Glomerular visceral epithelial cell (primary cell): ENCODE measurements at regions not wholly inside any gene's neighbourhood (a gene's known extent, or its start where the extent isn't known, plus 50 kb on each side); places are given as distances from the start of the nearest gene placed in this dataset.

Source experiments
- DNase-seq: peaks from one replicate; pipeline ENCODE4 v3.0.0-alpha.2; 2016; ENCODE audit errors: extremely low spot score

DNA sequence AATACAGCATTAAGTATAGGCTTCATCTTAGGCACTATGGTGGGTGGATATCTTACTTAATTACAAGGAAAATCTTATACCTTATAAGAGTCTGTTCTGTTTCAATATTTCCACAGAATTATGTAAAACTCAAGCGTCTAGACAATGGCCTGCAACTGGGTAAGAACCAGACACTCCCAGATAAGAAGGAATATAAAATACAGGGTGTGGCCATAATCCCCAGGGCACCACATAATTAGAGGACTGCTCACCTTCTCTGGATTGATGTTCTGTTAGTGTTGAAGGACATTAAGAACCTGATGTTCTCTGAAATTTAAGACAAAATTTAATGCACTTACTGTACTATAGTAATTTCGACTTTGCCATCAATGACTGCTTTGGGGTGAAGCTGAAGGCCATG is 198.2 kb upstream of the ARSJ start:
- no peak for DNase-seq

DNA sequence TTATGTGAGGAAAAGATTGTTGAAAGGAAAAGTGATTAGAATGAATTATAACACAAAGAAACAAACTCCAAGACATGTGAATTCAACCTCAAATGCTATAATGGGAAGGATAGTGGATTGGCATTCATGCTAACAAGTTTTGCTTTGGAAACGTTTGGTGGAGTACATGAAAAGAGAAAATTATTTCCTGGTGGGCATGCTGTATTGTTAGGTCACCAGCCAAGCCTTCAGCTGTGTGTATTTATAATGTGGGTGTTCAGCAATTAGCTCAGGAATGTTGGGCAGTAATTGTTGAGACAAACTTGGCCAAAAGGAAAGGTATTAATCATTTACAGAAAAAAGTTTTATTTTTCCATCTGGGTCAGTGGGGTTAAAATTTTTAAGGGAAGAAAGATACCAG is 198.9 kb upstream of the ARSJ start:
- peak; percentile 19 for DNase-seq

DNA sequence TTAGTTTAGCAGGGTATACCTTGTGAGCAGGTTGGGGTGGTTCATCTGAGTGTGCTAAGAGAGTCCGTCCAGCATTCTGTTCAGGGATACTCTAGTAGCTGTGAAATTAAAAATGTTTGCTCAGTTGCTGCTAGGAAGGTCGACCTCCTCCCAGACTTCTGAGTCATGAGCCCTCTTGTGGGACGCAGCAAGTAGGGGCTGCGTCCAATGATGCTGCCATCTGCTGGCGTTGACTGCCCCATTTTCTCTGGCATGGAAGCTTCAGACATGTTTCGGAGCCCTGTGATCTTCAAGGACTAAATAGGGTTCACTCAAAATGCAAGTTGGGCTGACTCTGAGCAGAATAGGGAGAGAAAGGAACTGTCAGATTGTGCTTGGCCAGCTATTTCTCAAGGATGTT is 201.0 kb upstream of the ARSJ start:
- DNase-seq, result peak; percentile 62

DNA sequence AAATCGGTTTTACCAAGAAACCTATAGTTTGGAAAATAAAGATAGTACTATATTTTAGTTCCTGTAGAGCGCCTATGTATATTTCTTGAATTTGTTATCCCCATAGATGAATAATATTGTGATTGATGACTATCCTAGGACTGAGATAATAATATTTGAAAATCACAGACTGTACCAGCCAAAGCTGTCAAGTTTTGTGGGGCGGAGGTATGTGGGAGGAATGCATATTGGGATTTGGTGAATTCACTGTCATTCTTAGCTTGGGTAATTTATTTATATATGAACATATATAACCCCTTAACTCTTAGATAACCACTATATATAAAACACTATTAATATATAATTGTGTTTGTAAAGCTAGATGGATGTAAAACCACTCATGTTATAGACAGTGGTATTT is 205.5 kb upstream of the ARSJ start:
- DNase-seq, result no peak

DNA sequence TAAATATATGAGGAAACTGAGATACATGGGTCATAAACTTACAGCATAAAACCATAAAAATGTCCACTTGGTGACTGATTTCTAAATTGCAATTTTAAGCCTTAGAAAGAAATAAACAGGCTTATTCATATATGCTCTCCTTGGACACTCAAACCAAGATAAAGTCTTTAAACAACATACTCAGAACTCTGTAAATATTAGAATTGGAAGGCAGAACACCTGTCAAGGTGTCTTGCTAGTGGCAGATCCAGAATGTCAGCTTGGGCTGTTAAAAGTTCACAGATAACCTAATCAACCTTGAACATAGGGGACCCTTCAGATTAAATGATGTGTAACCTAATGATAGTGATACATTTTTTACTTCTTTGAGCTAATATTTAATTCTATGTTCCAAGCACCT is 208.1 kb upstream of the ARSJ start:
- no peak for DNase-seq

DNA sequence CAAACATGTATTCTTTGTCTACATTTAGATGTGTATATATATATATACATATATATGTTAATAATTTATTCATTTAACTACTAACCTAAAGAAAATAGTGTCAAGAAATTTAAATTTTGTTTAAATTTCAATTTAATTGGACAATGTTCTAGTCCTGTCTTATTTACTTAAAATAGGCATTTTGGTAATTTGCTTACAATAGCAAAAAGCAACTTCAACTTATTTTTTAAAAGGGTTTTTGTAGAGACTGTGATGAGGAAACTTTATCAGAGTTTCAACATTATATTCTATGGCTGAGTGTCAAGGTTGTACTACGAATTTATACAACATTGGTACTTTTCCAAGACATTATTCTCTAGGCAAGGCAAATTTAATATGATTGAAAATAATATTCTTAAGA is 212.0 kb upstream of the ARSJ start:
- no peak for DNase-seq

DNA sequence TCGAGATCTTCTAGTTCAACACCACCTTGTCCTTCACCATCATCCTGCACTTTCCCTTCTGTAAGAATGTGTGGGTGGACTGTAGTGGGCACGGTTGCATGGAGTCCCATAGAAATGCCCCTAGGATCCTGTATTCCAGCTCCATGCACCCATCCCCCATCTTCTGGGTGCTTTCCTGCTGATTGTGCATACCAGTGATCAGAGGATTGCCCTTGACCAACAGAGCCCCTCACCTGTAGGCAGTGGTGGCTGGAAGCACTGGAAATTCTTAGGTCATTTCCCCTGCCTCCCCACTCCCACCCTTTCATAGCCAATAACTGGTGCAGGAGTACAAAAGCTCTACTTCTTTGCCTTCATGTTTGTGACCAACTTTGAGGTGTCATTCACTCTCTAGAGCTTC is 213.4 kb upstream of the ARSJ start:
- DNase-seq, result no peak

DNA sequence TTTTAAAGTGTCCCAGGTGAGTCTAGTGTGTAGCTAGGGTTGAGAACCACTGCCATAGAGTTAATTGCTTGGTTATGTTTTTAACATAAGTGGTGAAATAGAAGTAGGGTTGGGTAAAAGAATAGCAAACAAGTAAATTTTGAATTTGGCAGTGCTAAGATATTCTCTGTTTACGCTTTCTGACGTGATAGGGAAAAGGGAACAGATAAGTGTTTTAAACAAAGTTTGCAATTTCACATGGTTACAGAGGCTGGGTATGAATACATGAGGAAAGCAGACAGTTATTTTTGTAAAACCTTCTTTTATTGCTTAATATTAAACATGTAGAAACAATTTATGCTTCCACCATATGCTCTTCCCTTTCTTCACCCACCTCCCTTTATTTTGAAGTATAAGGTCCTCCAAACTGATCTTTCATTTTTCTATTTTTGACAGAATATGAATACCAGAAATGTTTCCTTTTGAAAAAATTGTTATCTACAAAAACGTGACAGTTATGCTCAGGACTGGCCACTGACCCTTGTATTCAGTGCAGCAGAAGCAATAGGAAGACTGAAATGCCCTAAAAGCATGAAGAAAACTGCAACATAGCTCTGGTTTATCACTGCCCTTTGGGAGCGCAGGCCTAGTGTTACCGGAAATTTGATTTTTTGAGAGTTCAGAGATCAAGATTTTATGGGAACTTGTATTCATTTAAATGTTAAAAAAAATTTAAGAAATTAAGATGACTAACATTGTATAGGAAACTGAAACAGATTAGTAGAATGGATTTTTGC is 214.4 kb upstream of the ARSJ start:
- no peak for DNase-seq

DNA sequence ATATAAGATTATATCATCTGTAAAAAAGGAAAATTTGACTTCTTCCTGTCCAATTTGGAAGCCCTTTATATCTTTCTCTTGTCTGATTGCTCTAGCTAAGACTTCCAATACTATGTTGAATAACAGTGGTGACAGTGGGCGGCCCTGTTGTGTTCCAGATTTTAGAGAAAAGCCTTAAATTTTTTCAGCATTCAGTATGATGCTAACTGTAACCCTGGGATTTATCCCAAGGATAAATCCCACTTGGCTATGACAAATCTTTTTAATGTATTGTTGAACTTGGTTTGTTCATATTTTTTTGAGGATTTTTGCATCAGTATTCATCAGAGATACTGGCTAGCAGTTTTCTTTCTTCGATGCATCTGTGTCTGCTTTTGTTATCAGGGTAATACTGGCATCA is 217.2 kb upstream of the ARSJ start:
- no peak for DNase-seq

DNA sequence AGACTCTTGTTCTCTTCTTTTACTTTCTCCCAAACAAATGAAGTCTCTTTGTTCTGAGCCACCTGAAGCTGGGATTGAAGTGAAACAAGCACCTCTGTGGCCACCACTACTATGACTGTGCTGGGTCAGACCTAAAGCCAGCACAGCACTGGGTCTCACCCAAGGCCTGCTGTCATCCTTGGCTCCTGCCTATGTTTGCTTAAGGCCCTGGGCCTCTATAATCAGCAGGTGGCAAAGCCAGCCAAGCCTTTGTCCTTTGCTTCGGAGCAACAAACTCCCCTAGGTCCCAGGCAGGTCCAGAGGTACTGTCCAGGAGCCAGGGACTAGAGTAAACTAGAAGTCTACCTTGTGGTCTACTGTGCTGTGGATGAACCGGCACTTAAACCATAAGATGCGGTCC is 220.6 kb upstream of the ARSJ start:
- no peak for DNase-seq

DNA sequence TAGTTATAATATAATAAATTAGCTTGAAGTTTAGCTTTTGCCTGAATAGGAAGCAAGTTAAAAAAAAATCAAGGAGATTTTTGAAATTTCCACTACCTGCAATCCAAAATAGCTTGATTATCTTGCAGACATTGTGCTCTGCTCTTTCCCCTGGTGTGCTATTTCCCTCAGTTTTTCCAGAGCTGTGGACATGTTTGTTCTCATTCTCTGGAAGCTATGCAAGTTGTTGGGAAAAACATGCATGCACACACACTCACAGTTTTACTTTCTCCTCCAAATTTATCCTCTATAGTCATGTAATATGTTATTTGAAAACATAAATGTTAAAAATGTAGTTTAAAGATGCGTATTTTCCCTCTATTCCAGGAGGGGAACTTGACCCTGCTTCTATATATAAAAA is 225.8 kb upstream of the ARSJ start:
- no peak for DNase-seq

DNA sequence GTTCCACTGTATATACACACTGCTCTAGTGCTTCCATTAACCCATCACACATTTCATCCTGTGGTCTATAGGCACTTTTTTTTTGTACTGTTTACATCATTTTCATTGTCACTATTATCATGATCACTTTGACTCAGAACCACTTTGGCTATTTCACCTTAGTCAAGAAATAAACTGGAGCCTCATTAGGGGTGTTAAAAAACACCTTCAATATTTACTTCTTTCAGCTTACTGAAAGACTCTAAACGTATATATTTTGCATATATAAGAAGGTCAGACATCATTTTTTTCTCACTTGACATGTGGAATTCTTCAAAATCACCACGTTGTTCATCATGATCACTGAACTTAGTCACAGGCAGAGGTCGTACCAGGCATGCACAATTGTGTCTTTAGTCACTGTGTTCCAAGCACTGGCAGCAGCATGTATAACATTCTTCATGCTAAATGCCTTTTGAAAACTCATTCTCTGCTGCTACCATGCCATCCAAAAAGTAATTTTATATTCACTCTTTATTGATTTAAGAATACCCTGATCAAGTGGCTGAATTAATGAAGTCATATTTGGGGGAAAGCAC is 229.2 kb upstream of the ARSJ start:
- peak; percentile 15 for DNase-seq

DNA sequence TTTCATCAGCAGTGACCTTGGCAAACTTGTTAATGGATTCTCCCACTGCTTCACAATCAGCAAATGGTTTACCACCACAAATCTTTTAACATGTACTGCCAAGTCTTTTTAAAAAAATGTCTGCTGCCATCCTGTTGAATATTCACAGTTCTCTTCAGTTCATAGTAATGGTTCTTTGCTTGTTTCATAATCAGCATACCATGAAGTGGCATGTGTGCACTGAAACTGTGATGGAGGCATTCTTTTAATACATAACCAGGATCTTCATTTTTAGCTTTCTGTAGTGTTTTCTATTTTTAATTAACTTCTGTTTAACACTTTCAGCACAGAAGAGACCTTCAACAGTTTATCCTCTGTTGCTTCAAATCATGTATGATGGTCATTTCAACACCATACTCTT is 230.1 kb upstream of the ARSJ start:
- DNase-seq, result no peak

DNA sequence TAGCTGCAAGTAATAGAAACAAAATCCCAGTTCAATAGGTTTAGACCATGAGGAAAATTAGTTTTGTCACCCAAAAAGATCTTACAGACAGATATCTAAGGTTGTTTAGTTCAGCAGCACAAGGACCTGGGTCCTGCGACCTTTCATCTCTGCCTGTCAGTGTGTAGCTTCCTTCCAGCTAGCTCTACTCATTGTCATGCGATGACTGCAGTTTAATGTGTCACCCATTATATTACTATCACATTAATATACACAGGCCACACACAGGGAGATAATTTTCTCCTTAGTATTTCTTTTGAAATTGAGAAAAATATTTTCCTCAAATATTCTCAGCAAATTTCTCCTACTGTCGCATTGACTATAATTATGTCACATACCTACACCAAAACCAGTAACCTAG is 232.1 kb upstream of the ARSJ start:
- DNase-seq, result no peak

DNA sequence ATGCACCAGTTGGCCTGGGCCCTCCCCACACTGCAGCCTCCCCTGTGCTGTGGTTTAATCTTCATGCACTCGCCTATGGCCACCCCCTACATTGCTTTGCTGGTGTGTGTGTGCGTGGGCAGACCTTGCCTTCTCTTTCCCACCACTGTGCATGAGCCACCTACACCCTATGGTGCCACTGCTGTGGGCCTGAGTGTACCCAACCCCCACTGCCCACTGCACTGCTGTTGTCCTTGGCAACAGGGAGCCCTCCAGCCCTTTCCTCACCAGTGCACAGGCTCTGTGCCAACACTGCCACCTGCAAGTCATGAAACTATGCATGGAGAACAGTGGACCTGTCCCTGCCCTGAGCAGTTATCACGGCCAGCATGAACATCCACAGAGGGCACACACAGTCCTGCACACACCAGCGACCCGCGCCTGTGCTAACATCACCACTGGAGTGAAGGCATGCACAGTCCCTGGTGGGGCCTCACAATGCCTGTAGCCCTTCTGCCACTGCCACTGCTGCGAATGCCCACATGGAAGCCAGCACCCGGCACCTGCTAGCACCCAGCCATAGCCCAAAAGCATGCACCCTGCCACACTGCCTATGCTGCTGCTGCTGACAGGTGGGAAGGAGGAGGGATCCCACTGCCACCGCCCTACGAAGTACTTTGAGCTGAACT is 237.8 kb upstream of the ARSJ start:
- peak; percentile 27 for DNase-seq

DNA sequence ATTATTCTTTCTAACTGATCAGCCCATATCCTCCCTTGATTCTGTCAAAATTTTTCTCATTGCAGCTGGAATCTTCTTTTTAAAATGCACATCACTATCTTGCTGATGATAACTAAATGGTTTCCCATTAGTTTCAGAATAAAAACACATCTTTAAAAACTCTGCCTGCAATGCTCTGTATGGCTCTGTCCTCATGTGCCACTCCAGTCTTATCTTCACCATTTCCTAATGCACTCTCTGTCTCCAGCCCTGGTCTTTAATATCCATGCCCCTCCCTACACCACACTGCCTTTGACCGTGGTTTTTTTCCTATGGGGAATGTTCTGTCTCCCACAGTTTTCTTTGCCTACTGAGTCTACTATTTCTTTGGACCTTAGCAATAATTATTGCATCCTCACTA is 244.1 kb upstream of the ARSJ start:
- DNase-seq, result no peak

DNA sequence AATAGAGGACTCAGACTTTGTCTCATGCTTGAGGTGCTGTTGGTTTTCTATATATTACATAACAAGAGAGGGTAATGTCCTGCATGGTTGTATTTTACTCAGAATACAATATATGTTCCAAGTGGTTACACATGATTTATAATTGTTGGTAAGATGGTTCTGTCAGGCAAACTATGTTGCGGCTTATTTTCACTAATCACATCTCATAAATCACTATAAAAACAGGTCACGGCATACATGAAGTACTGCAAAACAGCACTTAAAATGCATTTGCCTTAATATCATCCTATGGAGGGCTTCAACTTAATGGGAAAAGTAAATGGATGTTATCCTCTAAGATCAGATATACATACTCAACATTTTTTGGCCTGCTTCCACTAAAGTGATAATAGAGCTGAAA is 246.0 kb upstream of the ARSJ start:
- no peak for DNase-seq

DNA sequence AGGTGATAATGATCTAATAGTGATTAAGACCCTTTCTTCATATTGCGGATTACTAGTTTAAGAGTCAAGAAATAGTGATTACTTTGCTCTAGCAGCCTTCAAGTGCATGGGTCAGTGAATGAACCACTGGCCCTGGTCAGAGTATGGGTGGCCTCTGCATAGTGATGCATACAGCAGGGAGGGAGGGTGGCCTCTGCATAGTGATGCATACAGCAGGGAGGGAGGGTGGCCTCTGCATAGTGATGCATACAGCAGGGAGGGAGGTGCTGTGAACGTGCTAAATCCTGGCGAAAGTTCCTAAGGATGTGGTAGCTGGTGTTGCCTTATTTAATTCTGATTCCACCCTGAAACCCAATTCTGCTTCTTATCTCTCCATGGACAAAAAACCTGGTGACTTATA is 246.7 kb upstream of the ARSJ start:
- DNase-seq, result no peak

DNA sequence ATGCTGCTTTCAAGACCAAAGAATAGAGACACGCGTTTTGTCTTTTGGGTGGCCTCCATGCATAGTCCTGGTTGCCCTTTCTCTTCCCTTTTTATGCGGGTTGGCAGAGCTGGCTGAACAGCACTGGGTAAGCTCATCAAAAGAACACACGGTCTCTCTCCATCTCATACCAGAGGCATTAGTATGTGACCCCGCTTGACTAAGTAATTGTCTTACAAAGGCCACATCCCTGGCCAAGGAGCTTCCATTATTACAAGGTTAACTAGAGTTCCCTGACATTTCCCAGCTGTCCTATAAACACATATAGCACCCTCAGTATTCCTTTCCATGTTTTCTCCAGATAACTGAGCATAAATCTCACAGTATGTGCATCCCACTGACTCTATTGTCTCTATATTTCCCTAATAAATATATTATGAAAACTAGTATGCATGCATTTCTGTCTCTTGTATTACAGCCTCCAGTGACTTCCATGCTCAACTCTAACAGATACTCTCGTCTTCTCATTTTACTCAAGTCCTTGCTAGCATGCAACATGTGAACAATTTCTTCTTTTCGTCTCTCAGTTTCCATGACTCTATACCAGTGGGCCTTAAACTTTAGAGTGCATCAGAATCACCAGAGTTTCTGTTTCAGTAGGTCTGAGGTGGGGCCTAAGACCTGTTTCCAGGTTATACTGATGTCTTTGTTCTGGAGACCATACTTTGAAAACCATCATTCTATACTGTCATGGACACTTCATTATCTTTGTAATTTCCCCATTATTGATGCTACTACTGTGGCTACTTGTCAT is 247.7 kb upstream of the ARSJ start:
- no peak for DNase-seq

DNA sequence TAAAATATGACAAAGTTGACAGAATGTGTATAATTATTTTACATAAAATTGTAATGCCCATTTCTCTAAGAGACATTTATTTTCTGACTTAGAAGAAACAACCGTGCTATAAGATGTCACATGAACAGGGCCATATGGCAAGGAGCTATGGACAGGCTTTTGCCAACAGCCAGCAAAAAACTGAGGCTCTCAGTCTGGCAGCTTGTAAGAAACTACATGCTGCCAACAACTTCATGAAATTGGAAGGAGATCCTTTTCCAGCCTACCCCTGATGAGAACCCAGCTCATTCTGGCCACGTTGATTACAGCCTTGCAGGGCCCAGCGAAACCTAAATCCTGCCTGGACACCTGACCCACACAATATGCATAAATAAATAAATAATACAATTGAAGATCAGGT is 250.3 kb upstream of the ARSJ start:
- no peak for DNase-seq

DNA sequence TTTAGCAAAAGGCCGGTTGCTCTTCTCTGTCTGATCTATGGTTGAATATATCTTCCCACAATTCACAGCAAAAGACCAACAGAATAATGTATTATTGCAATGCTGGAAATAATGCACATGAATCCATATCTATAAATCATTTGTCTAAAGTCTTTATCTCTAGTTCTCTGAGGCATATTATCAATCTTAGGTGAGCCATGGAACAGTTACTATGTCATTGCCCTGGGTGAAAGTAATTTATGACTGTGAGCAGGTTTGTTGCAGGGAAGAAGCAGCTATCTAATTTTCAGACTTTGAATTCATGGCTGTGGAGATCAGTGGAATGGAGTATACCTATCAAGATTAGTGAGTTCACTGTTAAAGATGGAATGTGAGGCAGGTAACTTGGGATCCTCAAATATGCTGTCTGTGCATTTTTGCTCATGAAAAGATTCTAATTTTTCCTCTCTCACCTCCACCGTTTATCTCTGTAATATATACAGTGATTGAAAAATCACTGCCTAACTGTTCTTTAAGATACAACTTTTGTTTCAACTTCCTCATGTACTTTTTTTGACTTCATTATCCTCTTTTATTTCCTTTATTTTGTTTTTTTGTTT is 256.8 kb upstream of the ARSJ start:
- no peak for DNase-seq

DNA sequence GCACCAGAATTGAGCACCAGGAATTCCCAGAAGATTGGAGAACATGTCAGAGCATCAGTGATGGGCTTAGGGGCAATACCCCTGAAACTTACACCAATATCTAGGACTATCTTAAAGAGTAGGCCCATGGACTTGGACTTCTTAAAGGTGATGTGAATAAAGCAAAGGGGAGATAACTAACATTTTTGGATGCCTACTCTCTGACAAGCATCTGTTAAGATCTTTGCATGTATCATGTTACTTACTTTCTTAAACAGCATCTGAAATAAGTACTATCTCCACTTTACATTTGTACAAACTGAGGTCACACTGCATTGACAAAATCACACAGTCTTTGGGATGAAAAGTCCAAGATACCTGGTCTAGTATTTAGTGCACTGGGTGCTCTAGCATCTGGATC is 258.6 kb upstream of the ARSJ start:
- DNase-seq, result no peak
